Effector memory CD8-positive, alpha-beta T cell (primary cell): ENCODE measurements at regions not wholly inside any gene's neighbourhood (a gene's known extent, or its start where the extent isn't known, plus 50 kb on each side); places are given as distances from the start of the nearest gene placed in this dataset.

Experiments
- ATAC-seq: fragments of 150-1000 bp; cut with Tn5 transposase; replicated peaks from 2 replicates; pipeline ENCODE4 v1.10.0; 2021; ENCODE audit warnings: mild to moderate bottlenecking, moderate library complexity
- DNase-seq, 3 experiments: peaks; one replicate each; pipeline ENCODE4 v3.0.0; 2021
- H3K27ac Mint-ChIP-seq, 2 donors: one replicate each; pipeline ENCODE4 v1.8.0; 2022; ENCODE audit warnings: mild to moderate bottlenecking in 2 of 2, mixed read lengths in 2 of 2, moderate library complexity in 2 of 2
- H3K27me3 Mint-ChIP-seq, 2 donors: one replicate each; pipeline ENCODE4 v1.8.0; 2022; ENCODE audit warnings: mixed read lengths in 2 of 2
- H3K36me3 Mint-ChIP-seq: one replicate; pipeline ENCODE4 v1.8.0; 2022; ENCODE audit warnings: mild to moderate bottlenecking, moderate library complexity, mixed read lengths; ENCODE audit not compliant: insufficient read depth
- H3K4me1 Mint-ChIP-seq, 2 donors: one replicate each; pipeline ENCODE4 v1.8.0; 2022; ENCODE audit warnings: low read depth in 2 of 2, mixed read lengths in 2 of 2
- H3K4me3 Mint-ChIP-seq, 2 donors: one replicate each; pipeline ENCODE4 v1.8.0; 2022; ENCODE audit warnings: mild to moderate bottlenecking in 2 of 2, mixed read lengths in 2 of 2, moderate library complexity in 2 of 2
- H3K9me3 Mint-ChIP-seq, 2 donors: one replicate each; pipeline ENCODE4 v1.8.0; 2022; ENCODE audit warnings: mixed read lengths in 2 of 2

DNA sequence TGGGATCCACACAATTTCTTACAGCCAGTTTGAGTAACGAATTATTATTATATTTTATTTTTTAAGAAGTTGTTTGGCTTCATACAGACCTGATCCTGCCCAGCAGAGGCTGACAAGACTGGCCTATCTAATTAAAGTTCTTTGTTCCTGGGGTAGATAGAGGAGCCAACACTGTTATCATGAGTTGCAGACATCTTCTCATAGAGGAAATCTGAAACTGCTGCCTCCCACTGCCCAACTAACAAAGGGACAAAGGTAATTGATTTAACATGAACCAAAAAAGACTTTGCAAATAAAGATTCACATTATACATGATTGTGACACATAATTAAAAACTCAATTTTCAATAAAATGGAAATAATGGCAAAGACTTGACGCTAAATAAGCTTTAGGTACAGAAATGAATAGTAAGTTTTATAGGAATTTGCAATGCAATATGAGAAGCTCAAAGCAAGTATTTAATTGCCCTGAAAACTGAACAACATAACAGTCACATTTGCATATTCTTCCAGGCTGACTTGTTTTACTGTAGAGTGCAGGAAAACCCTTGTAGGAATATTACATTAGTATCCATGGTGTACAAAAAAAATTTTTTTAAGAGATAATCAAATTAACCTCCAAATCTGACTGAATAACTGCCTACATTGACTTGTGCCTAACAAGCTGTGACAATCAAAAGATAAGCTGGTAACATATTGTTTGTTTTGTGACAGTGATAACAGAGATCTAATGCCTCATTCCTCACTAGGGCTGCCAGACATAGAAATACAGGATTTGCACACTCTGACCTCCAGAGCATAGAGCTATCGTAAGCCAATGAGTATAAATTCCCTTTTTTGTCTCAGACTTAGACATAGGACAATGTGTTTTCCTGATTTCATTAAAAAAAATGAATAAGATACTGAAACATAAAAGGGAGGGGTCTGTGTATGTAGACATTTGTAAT lies 273.2 kb downstream of the MFSD1 start:
- H3K4me3 Mint-ChIP-seq, result no peak overlapping the region
- H3K36me3 Mint-ChIP-seq, result no peaks in the 10 kb centered on the region
- no peaks in the 10 kb centered on the region for H3K27me3 Mint-ChIP-seq
- ATAC-seq, result no peak
- no peaks in the 10 kb centered on the region for H3K4me1 Mint-ChIP-seq
- DNase-seq, result no peak
- peaks cover 0 to 5% of the 10 kb centered on the region in 2 donors for H3K9me3 Mint-ChIP-seq
- H3K27ac Mint-ChIP-seq, result no peak overlapping the region

DNA sequence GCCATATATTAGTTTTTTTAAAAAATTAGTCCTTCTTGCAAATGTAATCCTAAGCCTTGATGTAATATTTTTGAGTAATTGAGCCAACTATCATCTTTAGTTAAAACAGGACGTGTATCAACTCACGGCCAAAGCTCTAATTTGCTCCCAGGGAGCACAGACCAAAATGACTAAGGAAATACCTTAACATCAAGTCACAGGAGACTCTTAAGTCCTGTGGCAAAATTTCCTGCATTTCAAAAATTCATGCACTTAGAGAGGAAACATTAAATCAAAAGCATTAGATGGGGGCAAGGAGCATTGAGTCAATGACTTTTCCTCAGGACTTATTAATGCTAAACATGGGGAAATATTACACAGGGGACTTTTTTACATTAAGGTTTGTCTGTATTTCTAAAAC lies 276.0 kb downstream of the MFSD1 start:
- DNase-seq, result no peak
- Mint-ChIP-seq H3K9me3 (peaks cover 5 to 10% of the 10 kb centered on the region in 2 donors), H3K4me1 (no peaks in the 10 kb centered on the region), H3K27ac (no peak overlapping the region), H3K27me3 (no peaks in the 10 kb centered on the region), H3K4me3 (no peak overlapping the region), H3K36me3 (no peaks in the 10 kb centered on the region)
- no peak for ATAC-seq

GRCh38 chr3:159080256-159080655 lies 278.4 kb downstream of the MFSD1 start:
- no peaks in the 10 kb centered on the region for H3K4me1 Mint-ChIP-seq
- H3K9me3 Mint-ChIP-seq, result peaks cover 1 to 10% of the 10 kb centered on the region in 2 donors
- H3K27me3 Mint-ChIP-seq, result no peaks in the 10 kb centered on the region
- no peaks in the 10 kb centered on the region for H3K36me3 Mint-ChIP-seq
- ATAC-seq, result no peak
- DNase-seq, result no peak
- H3K27ac Mint-ChIP-seq, result no peak overlapping the region
- no peak overlapping the region for H3K4me3 Mint-ChIP-seq

- DNase-seq (no peak), ATAC-seq (no peak)
- peaks cover 0 to 10% of the 10 kb centered on the region in 2 donors for H3K9me3 Mint-ChIP-seq
- H3K4me1 Mint-ChIP-seq, result no peaks in the 10 kb centered on the region
- no peak overlapping the region for H3K4me3 Mint-ChIP-seq
- H3K27ac Mint-ChIP-seq, result no peak overlapping the region
- no peaks in the 10 kb centered on the region for H3K27me3 Mint-ChIP-seq
- no peaks in the 10 kb centered on the region for H3K36me3 Mint-ChIP-seq
Observed at GRCh38 chr3:159080821-159081220, 279.0 kb downstream of the MFSD1 start.

- no peak for ATAC-seq
- Mint-ChIP-seq H3K27me3 (no peaks in the 10 kb centered on the region), H3K27ac (no peak overlapping the region), H3K4me3 (no peak overlapping the region), H3K36me3 (no peaks in the 10 kb centered on the region), H3K9me3 (peaks cover 0 to 10% of the 10 kb centered on the region in 2 donors), H3K4me1 (no peaks in the 10 kb centered on the region)
- no peak for DNase-seq
Observed at GRCh38 chr3:159082519-159082918, 280.7 kb downstream of the MFSD1 start.

DNA sequence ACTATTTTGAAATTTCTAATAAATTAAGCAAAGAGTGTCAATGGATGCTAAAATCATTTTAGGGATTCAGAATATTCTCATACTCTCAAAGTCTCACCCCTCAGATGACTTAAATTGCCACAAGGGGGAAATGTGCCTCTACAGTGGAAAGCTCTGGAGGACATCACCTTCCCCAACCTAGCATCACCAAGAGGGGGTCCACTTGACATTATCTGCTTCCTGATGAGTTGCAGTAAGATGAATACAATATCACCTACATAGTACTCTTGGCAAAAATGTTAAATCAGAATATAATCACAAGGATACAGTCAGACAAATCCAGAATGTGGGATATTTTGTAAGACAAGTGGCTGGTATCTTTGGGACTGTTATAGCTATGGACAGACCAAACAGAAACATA lies 290.1 kb downstream of the MFSD1 start:
- H3K27ac Mint-ChIP-seq, result no peak overlapping the region
- DNase-seq, result no peak
- no peak overlapping the region for H3K4me3 Mint-ChIP-seq
- ATAC-seq, result no peak
- H3K36me3 Mint-ChIP-seq, result no peaks in the 10 kb centered on the region
- no peaks in the 10 kb centered on the region for H3K4me1 Mint-ChIP-seq
- H3K27me3 Mint-ChIP-seq, result no peaks in the 10 kb centered on the region
- H3K9me3 Mint-ChIP-seq, result peaks cover 0 to 2% of the 10 kb centered on the region in 2 donors

- ATAC-seq (no peak), DNase-seq (no peak)
- Mint-ChIP-seq H3K4me3 (no peak overlapping the region), H3K27ac (no peak overlapping the region), H3K9me3 (peaks cover 2 to 8% of the 10 kb centered on the region in 2 donors), H3K27me3 (no peaks in the 10 kb centered on the region), H3K4me1 (no peaks in the 10 kb centered on the region), H3K36me3 (no peaks in the 10 kb centered on the region)
Observed at GRCh38 chr3:159102001-159102400, 300.1 kb downstream of the MFSD1 start.

DNA sequence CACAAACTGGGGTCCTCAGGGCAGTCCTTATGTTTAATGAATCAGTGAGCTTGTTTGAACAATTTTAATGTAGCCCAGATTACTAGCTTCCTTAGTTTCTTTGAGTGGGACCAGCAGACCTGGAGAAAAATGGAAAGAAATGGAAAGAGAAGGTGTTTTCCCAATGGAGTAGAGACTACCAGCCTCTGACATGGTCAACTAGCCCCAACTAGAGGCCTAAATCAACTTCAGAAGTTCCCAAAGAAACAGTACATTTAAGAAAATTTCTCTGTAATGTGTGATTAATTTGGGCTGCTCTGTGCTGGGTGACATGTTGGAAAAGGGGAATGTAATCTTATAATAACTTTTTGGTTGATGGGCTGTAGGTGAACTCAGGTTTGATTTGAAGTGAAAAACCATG lies 310.9 kb downstream of the MFSD1 start:
- Mint-ChIP-seq H3K27me3 (no peaks in the 10 kb centered on the region), H3K4me3 (no peak overlapping the region), H3K9me3 (peaks cover 0 to 7% of the 10 kb centered on the region in 2 donors), H3K36me3 (no peaks in the 10 kb centered on the region), H3K27ac (no peak overlapping the region), H3K4me1 (no peaks in the 10 kb centered on the region)
- ATAC-seq, result no peak
- DNase-seq, result no peak

- DNase-seq (no peak), ATAC-seq (no peak)
- no peak overlapping the region for H3K4me3 Mint-ChIP-seq
- H3K9me3 Mint-ChIP-seq, result peaks cover 0 to 7% of the 10 kb centered on the region in 2 donors
- no peaks in the 10 kb centered on the region for H3K27me3 Mint-ChIP-seq
- H3K27ac Mint-ChIP-seq, result no peak overlapping the region
- H3K4me1 Mint-ChIP-seq, result no peaks in the 10 kb centered on the region
- H3K36me3 Mint-ChIP-seq, result no peaks in the 10 kb centered on the region
Observed at GRCh38 chr3:159113221-159113875, 311.5 kb downstream of the MFSD1 start.

- H3K27ac Mint-ChIP-seq, result no peak overlapping the region
- no peak for DNase-seq
- no peaks in the 10 kb centered on the region for H3K36me3 Mint-ChIP-seq
- no peaks in the 10 kb centered on the region for H3K27me3 Mint-ChIP-seq
- H3K9me3 Mint-ChIP-seq, result peaks cover 0 to 7% of the 10 kb centered on the region in 2 donors
- H3K4me3 Mint-ChIP-seq, result no peak overlapping the region
- no peaks in the 10 kb centered on the region for H3K4me1 Mint-ChIP-seq
- ATAC-seq, result no peak
Observed at GRCh38 chr3:159114582-159114981, 312.7 kb downstream of the MFSD1 start.

DNA sequence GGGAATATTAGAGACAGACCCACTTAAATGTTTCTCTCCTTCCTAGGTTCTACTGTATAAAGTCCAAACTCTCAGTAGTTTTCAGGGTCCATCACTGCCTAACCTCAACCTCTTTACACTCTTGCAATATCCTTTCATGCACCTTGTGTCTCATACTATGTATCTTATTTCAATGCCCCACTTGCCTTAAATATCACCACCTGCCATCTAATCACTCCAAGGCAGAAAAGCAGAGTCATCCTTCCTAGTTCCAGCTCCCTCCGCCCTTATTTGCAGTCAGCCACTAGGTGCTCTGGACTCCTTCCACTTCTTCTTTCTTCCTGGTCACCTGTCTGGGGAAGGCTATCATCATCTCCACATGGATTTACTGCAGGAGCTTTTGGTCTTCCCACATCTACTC lies 322.0 kb downstream of the MFSD1 start:
- Mint-ChIP-seq H3K27ac (no peak overlapping the region), H3K9me3 (peaks cover 3 to 15% of the 10 kb centered on the region in 2 donors), H3K4me3 (no peak overlapping the region), H3K4me1 (no peaks in the 10 kb centered on the region), H3K27me3 (no peaks in the 10 kb centered on the region), H3K36me3 (no peaks in the 10 kb centered on the region)
- ATAC-seq, result no peak
- no peak for DNase-seq

GRCh38 chr3:159126261-159127020 lies 324.6 kb downstream of the MFSD1 start:
- Mint-ChIP-seq H3K9me3 (peaks cover 3 to 15% of the 10 kb centered on the region in 2 donors), H3K27me3 (no peaks in the 10 kb centered on the region), H3K4me3 (no peak overlapping the region), H3K36me3 (no peaks in the 10 kb centered on the region), H3K4me1 (no peaks in the 10 kb centered on the region), H3K27ac (no peak overlapping the region)
- ATAC-seq, result no peak
- no peak for DNase-seq

- H3K9me3 Mint-ChIP-seq, result peaks cover 3 to 15% of the 10 kb centered on the region in 2 donors
- H3K4me3 Mint-ChIP-seq, result no peak overlapping the region
- no peaks in the 10 kb centered on the region for H3K36me3 Mint-ChIP-seq
- ATAC-seq (no peak), DNase-seq (no peak)
- H3K27ac Mint-ChIP-seq, result no peak overlapping the region
- H3K4me1 Mint-ChIP-seq, result no peaks in the 10 kb centered on the region
- H3K27me3 Mint-ChIP-seq, result no peaks in the 10 kb centered on the region
Observed at GRCh38 chr3:159127021-159127392, 325.2 kb downstream of the MFSD1 start.
